ENCODE measurements at regions not wholly inside any gene's neighbourhood (a gene's known extent, or its start where the extent isn't known, plus 50 kb on each side); places are given as distances from the start of the nearest gene placed in this dataset.

DNA sequence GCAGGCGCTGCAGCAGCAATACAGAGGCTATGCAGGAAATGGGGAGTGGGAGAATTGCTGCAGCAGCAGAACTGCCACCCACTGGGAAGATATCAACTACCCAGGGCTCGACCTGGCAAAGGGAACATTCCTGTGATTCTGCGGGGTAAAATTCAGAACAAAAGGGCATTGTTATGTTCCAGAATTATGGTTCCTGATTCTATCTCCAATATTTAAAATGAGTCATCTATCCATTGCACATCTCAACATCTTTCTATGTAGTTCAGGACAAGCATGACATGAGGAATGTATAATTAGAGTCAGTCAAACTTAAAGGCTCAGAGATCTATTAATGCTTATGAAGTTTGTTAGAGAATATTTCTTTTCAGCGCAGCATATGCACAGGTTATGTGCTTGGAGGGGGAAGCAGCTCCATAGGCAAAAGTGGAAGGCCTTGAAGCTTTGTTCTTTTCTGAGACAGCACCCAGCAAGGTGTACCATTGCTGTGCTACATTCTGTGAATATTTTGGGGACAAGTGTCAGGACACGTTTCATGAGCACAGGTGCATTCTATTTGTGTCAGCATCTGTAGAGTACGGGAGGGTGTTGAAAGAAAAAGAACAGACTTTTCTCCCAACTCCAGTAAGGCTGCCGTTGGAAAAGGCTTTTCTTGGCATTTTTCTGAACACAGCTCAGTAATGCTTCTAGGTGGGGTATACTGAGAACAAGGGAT lies 395.6 kb upstream of the MPDZ start:
- WGBS (ENCODE audit: insufficient coverage): 83% methylated on average over 6 of the region's 7 CpGs
- peaks cover 8 to 11% of the 10 kb centered on the region in 2 donors for H3K9me3 Mint-ChIP-seq
- Histone ChIP-seq H3K36me3 (ENCODE audit: control insufficient read depth, insufficient read depth, low read length) (no peaks in the 10 kb centered on the region), H3K27ac (ENCODE audit: low read length) (no peak overlapping the region), H3K9me3 (ENCODE audit: control insufficient read depth, insufficient read depth, low read length) (no peaks in the 10 kb centered on the region), H3K4me1 (ENCODE audit: control insufficient read depth, insufficient read depth, low read length) (no peaks in the 10 kb centered on the region), H3K27me3 (ENCODE audit: control insufficient read depth, insufficient read depth, low read length) (no peaks in the 10 kb centered on the region), H3K4me3 (ENCODE audit: low read length) (no peak overlapping the region)
- no peaks in the 10 kb centered on the region for H3K36me3 Mint-ChIP-seq
- intact Hi-C loops (cut with micrococcal nuclease): no loop called here
- no peak overlapping the region for H3K27ac Mint-ChIP-seq
- no peaks in the 10 kb centered on the region for H3K4me1 Mint-ChIP-seq
- H3K4me3 Mint-ChIP-seq: no peak overlapping the region
- no peaks in the 10 kb centered on the region for H3K27me3 Mint-ChIP-seq (ENCODE audit: low read depth in 2 of 2)
- no peak for ATAC-seq
- no peak for DNase-seq
- TF ChIP-seq CTCF (IDR thresholded peaks at IDR 0.05): no peak

GRCh38 chr9:13673348-13673747 lies 393.9 kb upstream of the MPDZ start:
- no peak overlapping the region for H3K27ac Mint-ChIP-seq
- no peaks in the 10 kb centered on the region for H3K4me1 Mint-ChIP-seq
- no peak for ATAC-seq
- Histone ChIP-seq H3K27ac (ENCODE audit: low read length) (no peak overlapping the region), H3K4me3 (ENCODE audit: low read length) (no peak overlapping the region), H3K4me1 (ENCODE audit: control insufficient read depth, insufficient read depth, low read length) (no peaks in the 10 kb centered on the region), H3K36me3 (ENCODE audit: control insufficient read depth, insufficient read depth, low read length) (no peaks in the 10 kb centered on the region), H3K27me3 (ENCODE audit: control insufficient read depth, insufficient read depth, low read length) (no peaks in the 10 kb centered on the region), H3K9me3 (ENCODE audit: control insufficient read depth, insufficient read depth, low read length) (no peaks in the 10 kb centered on the region)
- no peak for DNase-seq
- no peak overlapping the region for H3K4me3 Mint-ChIP-seq
- no peak for TF ChIP-seq CTCF (IDR thresholded peaks at IDR 0.05)
- WGBS (ENCODE audit: insufficient coverage): 82% methylated on average over 2 of the region's 3 CpGs
- H3K9me3 Mint-ChIP-seq: peaks cover 12 to 13% of the 10 kb centered on the region in 2 donors
- intact Hi-C loops (cut with micrococcal nuclease): no loop called here
- no peaks in the 10 kb centered on the region for H3K36me3 Mint-ChIP-seq
- no peaks in the 10 kb centered on the region for H3K27me3 Mint-ChIP-seq (ENCODE audit: low read depth in 2 of 2)

DNA sequence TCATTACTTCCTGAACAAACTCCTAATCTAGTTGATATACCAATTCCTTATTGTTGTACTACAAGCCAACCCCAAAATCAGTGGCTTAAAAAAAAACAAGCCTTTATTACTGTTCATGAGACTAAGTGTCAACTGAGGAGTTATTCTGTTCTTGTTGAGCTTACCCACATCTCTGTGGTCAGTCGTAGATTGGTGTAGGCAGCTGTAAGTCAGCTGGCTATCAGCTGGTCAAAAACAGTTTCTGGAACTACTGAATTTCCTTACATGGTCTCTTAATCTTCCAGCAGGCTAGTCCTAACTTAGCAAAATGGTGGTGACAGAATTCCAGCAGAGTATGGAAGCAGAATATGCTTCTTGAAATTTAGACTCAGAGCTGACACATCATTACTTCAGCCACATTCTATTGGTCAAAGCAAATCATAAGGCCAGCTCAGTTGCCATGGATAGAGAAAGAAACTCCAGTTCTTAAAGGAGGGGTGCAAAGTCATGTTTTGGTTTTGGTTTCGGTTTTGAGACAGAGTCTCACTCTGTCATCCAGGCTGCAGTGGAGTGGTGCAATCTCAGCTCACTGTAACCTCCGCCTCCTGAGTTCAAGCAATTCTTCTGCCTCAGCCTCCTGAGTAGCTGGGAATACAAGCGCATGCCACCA lies 386.1 kb upstream of the MPDZ start:
- 89% methylated on average over 4 of the region's 4 CpGs for WGBS (ENCODE audit: insufficient coverage)
- DNase-seq (no peak), ATAC-seq (no peak)
- TF ChIP-seq CTCF (IDR thresholded peaks at IDR 0.05): no peak
- Histone ChIP-seq H3K27ac (ENCODE audit: low read length) (no peak overlapping the region), H3K9me3 (ENCODE audit: control insufficient read depth, insufficient read depth, low read length) (no peaks in the 10 kb centered on the region), H3K36me3 (ENCODE audit: control insufficient read depth, insufficient read depth, low read length) (no peaks in the 10 kb centered on the region), H3K4me1 (ENCODE audit: control insufficient read depth, insufficient read depth, low read length) (no peaks in the 10 kb centered on the region), H3K27me3 (ENCODE audit: control insufficient read depth, insufficient read depth, low read length) (no peaks in the 10 kb centered on the region), H3K4me3 (ENCODE audit: low read length) (no peak overlapping the region)
- Mint-ChIP-seq H3K27ac (no peak overlapping the region), H3K9me3 (peaks cover 17 to 18% of the 10 kb centered on the region in 2 donors), H3K4me1 (no peaks in the 10 kb centered on the region), H3K36me3 (no peaks in the 10 kb centered on the region), H3K27me3 (ENCODE audit: low read depth in 2 of 2) (no peaks in the 10 kb centered on the region), H3K4me3 (no peak overlapping the region)
- intact Hi-C loops (cut with micrococcal nuclease): no loop called here

Measured in natural killer cell (primary cell).